Ishikawa (cell line): ENCODE measurements at regions not wholly inside any gene's neighbourhood (a gene's known extent, or its start where the extent isn't known, plus 50 kb on each side); places are given as distances from the start of the nearest gene placed in this dataset.

Source experiments
- CEBPB ChIP-seq: IDR thresholded peaks from 2 replicates; pipeline ENCODE4 v1.6.1; 2012
- CREB1 ChIP-seq: IDR thresholded peaks from 2 replicates; pipeline ENCODE4 v1.6.1; 2012; ENCODE audit warnings: low read depth
- EGR1 ChIP-seq: IDR thresholded peaks from 2 replicates; pipeline ENCODE4 v1.6.1; 2012
- EP300 ChIP-seq: IDR thresholded peaks from 2 replicates; pipeline ENCODE4 v1.6.1; 2012; ENCODE audit warnings: borderline replicate concordance
- FOXM1 ChIP-seq: IDR thresholded peaks from 2 replicates; pipeline ENCODE4 v1.6.1; 2012; ENCODE audit warnings: low read depth, borderline replicate concordance
- NFIC ChIP-seq: IDR thresholded peaks from 2 replicates; pipeline ENCODE4 v1.6.1; 2012
- RAD21 ChIP-seq: IDR thresholded peaks from 2 replicates; pipeline ENCODE4 v1.6.1; 2012; ENCODE audit warnings: low read depth
- TAF1 ChIP-seq: IDR thresholded peaks from 2 replicates; pipeline ENCODE4 v1.6.1; 2012; ENCODE audit warnings: low read depth, mild to moderate bottlenecking
- TCF12 ChIP-seq: IDR thresholded peaks from 2 replicates; pipeline ENCODE4 v1.6.1; 2012; ENCODE audit warnings: low read depth
- TEAD4 ChIP-seq: IDR thresholded peaks from 2 replicates; pipeline ENCODE4 v1.6.1; 2012
- USF1 ChIP-seq: IDR thresholded peaks from 2 replicates; pipeline ENCODE4 v1.6.1; 2012
- YY1 ChIP-seq: IDR thresholded peaks from 2 replicates; pipeline ENCODE4 v1.6.1; 2012; ENCODE audit warnings: low read depth
- ZBTB7A ChIP-seq: IDR thresholded peaks from 2 replicates; pipeline ENCODE4 v1.6.1; 2012; ENCODE audit warnings: low read depth
- TF ChIP-seq, protein P1 (sequence below): IDR thresholded peaks from 2 replicates; pipeline ENCODE4 v1.6.1; 2012
- TF ChIP-seq, protein P2 (sequence below): IDR thresholded peaks from 2 replicates; pipeline ENCODE4 v1.6.1; 2012; ENCODE audit warnings: low read depth, mild to moderate bottlenecking

DNA sequence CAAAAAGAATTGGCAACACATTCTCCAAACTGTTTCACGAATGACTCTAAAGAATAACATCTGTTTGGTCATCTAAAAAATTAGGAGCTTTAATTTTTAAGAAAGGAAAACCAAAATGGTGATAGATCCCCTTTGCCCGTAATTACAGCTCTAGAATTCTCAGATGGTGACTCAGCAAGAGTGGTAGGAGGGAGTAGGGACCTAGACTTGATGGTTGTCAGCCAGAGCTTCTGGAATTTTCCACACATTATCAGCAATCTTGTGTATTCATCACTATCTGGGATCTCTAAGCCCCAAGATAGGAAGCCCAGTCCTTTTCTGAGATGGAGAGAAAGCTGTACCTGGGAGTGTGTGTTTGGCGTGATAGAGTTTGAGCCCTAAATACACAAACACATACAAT, 103.9 kb upstream of the RAB40AL start:
- TF ChIP-seq EGR1 (no peak), CREB1 (no peak), YY1 (no peak), TAF1 (no peak), FOXM1 (no peak)
- TF ChIP-seq, protein P1, sequence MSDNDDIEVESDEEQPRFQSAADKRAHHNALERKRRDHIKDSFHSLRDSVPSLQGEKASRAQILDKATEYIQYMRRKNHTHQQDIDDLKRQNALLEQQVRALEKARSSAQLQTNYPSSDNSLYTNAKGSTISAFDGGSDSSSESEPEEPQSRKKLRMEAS: no peak

- no peak for TF ChIP-seq NFIC
- TF ChIP-seq RAD21: peak; percentile 37; the same call in 1 of the 2 replicates
Observed at GRCh38 chrX:102835504-102836146, 101.4 kb upstream of the RAB40AL start.

- TF ChIP-seq, protein P2, sequence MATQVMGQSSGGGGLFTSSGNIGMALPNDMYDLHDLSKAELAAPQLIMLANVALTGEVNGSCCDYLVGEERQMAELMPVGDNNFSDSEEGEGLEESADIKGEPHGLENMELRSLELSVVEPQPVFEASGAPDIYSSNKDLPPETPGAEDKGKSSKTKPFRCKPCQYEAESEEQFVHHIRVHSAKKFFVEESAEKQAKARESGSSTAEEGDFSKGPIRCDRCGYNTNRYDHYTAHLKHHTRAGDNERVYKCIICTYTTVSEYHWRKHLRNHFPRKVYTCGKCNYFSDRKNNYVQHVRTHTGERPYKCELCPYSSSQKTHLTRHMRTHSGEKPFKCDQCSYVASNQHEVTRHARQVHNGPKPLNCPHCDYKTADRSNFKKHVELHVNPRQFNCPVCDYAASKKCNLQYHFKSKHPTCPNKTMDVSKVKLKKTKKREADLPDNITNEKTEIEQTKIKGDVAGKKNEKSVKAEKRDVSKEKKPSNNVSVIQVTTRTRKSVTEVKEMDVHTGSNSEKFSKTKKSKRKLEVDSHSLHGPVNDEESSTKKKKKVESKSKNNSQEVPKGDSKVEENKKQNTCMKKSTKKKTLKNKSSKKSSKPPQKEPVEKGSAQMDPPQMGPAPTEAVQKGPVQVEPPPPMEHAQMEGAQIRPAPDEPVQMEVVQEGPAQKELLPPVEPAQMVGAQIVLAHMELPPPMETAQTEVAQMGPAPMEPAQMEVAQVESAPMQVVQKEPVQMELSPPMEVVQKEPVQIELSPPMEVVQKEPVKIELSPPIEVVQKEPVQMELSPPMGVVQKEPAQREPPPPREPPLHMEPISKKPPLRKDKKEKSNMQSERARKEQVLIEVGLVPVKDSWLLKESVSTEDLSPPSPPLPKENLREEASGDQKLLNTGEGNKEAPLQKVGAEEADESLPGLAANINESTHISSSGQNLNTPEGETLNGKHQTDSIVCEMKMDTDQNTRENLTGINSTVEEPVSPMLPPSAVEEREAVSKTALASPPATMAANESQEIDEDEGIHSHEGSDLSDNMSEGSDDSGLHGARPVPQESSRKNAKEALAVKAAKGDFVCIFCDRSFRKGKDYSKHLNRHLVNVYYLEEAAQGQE: no peak
- TF ChIP-seq EGR1: no peak
- TF ChIP-seq ZBTB7A: no peak
- TF ChIP-seq RAD21: no peak
- TF ChIP-seq, protein P1: no peak
Observed at GRCh38 chrX:102837847-102838246, 99.2 kb upstream of the RAB40AL start.

DNA sequence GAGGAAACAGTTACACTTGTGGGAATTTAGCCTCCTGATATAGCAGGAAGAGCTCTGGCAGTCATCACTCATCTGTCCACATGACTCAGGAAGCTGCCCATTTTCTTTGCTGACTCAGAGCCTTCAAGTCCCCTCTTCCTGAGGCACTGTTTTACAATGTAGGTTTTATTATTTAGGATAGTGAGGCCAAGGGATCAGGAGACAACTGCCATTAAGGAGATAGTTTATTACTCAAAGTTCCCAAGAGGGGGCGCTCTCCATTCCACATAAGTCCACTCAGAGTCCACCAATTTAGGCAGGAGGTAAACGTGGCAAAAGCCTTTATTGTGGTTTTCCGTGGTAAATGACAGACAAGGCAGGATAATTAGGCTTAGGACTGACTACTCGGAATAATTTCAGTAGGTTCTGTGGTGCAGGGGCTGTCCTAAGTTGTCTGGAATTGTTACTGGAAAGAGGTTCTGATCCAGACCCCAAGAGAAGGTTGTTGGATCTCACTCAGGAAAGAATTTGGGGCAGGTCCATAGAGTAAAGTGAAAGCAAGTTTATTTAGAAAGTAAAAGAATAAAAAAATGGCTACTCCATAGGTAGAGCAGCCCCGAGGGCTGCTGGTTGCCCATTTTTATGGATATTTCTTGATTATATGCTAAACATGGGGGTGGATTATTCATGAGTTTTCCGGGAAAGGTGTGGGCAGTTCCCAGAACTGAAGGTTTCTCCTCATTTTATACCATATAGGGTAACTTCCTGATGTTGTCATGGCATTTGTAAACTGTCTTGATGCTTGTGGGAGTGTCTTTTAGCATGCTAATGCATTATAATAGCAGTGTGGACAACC, 96.0 kb upstream of the RAB40AL start:
- no peak for TF ChIP-seq TAF1
- no peak for TF ChIP-seq TEAD4
- no peak for TF ChIP-seq EGR1
- TF ChIP-seq CREB1: no peak
- no peak for TF ChIP-seq CEBPB
- TF ChIP-seq TCF12: no peak
- no peak for TF ChIP-seq EP300
- TF ChIP-seq, protein P1: no peak
- no peak for TF ChIP-seq YY1
- no peak for TF ChIP-seq USF1
- no peak for TF ChIP-seq NFIC
- TF ChIP-seq, protein P2: no peak
- no peak for TF ChIP-seq RAD21
- no peak for TF ChIP-seq FOXM1
- no peak for TF ChIP-seq ZBTB7A

DNA sequence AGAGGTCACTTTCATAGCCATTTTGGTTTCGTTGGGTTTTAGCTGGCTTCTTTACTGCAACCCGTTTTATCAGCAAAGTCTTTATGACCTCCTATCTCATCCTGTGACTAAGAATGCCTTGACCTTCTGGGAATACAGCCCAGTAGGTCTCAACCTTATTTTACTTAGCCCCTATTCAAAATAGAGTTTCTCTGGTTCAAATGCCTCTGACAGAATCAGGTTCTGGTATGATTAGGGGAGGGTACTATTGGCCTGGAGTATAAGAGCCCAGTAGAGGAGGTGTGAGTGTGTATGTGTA, 95.4 kb upstream of the RAB40AL start:
- no peak for TF ChIP-seq ZBTB7A
- no peak for TF ChIP-seq USF1
- TF ChIP-seq, protein P1: no peak
- no peak for TF ChIP-seq FOXM1
- no peak for TF ChIP-seq CEBPB
- TF ChIP-seq, protein P2: no peak
- TF ChIP-seq CREB1: no peak
- TF ChIP-seq RAD21: no peak
- no peak for TF ChIP-seq NFIC
- TF ChIP-seq TCF12: no peak
- no peak for TF ChIP-seq YY1
- TF ChIP-seq TEAD4: no peak
- TF ChIP-seq TAF1: no peak
- TF ChIP-seq EGR1: no peak
- TF ChIP-seq EP300: no peak
